IPS-NIHi7 (cell line): ENCODE measurements at regions not wholly inside any gene's neighbourhood (a gene's known extent, or its start where the extent isn't known, plus 50 kb on each side); places are given as distances from the start of the nearest gene placed in this dataset.
A peak's percentile ranks its signal among the peaks of the same experiment; 100 is the strongest.

Source experiments
- DNase-seq: peaks from one replicate; pipeline ENCODE4 v3.0.0; 2012; ENCODE audit warnings: mixed read lengths; ENCODE audit errors: extremely low spot score

DNA sequence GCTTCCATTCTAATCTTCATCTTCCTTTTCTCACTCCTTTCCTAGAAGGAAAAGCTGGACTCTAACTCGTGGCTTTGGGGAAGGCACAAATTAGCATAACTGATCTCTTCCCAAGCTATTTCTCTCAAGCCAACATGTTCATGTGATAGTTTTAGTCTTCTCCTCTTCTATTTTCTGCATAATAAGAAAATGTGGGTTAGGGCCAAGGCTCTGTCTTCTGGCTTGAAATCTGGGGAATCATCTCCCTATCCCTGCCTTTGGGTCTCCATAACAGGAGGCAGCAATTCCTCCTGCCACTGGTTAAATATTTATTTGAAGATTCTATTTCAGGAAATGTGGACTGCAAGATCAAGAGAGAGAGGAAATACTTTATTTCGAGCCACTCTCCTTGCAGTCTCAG, 1669.6 kb downstream of the MAT2B start:
- no peak for DNase-seq

DNA sequence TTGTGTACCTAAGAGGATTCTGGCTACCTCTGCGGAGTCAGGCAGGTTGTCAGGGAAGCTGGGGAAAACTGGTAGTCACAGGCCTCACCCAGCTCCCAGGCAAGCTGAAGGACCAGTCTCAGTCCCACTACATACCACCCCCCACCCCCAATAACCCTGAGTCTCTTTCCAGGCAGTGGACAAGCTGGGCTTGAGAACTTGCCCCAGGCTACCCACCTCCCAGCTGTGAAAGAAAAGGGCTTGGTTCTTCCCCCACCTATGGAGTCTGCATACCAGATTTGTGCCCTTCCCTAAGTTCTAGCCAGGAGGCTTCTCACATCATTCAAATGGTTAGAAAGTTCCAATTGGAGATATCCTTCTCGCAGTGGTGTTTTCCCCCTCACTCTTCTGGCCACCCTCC, 1678.8 kb downstream of the MAT2B start:
- no peak for DNase-seq

DNA sequence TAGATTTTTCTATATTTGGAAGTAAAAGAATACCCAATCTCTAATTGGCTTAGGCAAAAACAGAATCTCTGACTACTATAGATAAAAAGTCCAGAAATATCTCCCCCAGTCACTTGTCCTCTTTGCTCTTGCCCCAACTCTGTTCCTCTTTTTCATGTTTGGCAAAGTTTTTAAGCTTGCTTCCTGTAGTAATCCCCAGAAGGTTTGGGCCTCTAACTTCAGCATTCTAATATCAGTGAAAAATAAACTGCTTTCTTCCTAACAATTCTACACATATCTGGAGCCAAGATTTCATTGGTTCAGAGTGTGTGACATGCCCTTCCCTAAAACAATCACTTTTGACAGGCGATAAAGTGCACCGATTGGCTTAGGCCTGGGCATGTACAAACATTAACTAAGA, 1680.3 kb downstream of the MAT2B start:
- no peak for DNase-seq

DNA sequence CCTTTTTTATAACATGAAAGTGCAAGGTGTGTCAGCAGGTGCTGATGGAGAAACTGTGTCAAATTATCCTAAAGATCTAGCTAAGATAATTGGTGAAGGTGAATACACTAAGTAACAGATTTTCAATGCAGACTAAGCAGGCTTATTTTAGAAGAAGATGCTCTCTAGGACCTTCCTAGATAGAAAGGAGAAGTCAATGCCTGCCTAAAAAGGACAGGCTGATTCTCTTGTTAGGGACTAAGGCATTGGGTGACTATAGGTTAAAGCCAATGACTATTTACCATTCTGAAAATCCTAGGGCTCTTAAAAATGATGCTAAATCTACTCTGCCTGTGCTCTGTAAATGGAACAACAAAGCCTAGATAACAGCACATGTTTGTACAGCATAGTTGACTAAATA, 1682.4 kb downstream of the MAT2B start:
- DNase-seq = no peak

DNA sequence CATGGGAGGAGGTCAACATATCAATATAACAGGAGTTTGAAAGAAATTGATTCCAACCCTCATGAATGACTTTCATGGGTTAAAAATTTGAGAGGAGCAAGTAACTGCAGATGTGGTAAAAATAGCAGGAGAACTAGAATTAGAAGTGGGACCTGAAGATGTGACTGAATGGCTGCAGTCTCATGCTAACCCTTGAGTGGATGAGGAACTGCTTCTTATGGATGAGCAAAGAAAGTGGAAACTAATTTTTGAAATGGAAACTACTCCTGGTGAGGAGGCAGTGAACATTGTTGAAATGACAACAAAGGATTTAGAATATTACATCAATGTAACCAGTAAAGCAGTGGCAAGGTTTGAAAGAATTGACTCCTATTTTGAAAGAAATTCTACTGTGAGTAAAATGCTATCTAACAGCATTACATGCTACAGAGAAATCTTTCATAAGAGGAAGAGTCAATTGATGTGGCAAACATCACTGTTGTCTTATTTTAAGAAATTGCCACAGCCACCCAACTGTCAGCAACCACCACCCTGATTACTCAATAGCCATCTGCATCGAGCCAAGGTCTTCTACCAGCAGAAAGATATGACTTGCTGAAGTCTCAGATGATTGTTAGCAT, 1683.2 kb downstream of the MAT2B start:
- DNase-seq = no peak

DNA sequence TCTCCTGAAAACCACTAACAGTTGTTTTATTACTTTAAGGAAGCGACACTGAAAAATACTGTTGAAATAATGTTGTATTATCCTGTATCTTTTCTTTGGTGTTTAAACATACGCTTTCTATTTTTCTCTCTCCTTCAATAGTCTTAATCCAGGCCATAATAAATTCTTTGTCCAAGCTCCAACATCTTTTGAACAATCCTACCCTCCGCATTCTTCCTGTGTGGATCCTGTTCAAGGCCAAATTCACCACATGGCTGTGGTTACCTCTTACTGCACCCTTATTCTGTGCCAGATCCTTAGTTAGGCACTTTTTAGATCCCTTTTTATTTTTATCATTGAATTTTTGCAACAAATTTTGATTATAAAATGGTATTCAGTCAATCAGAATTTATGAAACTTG, 1691.5 kb downstream of the MAT2B start:
- no peak for DNase-seq

DNA sequence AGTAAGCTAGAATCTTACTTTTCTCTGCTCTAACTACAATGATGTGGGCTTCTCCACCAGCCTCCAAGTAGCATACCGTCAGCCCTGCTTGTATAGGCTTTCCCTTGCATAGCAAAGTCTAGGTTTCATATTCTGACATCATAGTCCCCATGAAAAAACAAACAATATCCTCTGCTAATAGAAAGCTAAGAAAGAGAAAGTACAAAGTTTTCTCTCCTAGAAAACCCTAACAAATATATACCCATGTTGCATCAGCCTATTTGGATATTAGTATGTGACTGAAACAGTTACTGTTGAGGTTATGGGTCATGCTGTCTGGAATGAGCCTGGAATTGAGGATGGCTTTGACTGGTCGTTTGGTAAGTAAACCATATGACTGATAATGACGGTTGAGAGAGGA, 1696.0 kb downstream of the MAT2B start:
- DNase-seq = no peak

DNA sequence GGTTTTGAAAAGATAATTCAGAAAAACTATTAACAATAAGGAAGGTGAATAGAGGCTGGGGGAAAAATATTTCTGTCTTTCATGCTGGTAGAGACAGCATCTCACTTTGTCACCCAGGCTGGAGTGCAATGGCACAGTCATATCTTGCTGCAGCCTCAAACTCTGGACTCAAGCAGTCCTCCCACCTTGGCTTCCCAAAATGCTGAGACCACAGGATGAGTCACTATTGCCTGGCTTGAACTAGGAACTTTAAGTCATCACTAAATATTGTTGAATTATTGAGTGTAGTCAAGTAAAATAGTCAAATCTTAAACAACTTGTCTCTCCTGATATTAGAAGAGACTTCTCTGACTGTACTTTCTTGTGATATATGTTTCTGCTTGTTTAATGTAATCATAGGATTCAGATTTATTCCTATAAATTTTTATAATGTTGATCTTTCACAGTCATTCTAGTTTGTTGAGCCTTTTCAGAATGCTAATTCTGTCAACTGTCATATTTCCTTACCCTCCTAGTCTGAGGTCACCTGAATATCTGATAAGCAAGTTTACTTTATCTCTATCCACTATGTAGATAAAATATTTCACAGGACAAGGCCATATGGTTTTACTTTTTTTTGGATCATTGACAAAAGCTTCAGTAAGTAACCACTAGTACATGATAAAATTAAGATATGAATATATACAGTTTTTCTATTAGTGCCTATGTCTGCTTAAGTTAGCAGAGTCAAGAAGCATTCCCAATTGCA, 1696.5 kb downstream of the MAT2B start:
- DNase-seq = no peak

DNA sequence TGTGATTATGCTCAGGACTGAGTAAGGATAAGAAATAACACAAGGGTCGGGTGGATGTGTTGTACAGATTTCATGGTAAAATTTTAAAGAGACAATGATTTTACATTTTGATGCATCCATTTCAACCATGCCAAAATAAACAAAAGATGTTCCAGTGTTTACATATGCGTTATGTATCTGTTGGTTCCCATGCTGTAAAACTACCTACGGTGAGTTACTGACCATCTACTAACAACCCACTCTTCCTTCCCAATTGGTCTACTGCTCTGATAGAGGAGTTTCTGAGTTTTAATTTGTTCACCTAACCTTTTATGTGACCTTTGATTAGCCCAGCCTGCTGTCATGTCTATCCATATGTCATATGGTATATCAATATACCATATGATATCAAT, 1697.1 kb downstream of the MAT2B start:
- DNase-seq = no peak

DNA sequence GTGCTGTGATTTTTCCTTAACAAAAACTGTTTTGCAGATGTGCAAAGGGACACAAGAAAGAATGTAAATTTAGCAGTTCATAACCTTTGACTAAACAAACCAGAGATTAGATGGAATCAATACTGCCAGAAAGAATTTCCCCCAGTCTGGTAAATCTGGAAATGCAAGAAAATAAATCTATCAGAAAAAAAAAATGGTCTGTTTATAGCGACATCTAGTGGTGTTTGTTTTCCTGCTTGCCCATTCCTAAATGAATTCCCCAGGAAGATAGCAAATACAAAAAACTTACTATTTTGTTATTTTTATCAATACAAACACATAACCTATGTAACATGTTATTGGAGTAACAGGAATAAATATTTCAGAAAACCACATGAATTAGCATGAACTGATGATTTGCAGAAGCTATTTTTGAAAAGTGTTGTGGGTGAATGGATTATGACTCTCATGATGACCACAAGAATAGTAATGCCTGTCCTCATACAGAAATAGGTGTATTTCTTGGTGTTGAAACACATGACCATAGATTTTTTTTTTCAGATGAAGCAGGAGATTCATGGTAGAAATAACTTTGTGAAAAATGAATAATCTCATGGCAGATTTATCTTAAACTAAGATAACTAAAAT, 1703.8 kb downstream of the MAT2B start:
- peak; percentile 21 for DNase-seq

DNA sequence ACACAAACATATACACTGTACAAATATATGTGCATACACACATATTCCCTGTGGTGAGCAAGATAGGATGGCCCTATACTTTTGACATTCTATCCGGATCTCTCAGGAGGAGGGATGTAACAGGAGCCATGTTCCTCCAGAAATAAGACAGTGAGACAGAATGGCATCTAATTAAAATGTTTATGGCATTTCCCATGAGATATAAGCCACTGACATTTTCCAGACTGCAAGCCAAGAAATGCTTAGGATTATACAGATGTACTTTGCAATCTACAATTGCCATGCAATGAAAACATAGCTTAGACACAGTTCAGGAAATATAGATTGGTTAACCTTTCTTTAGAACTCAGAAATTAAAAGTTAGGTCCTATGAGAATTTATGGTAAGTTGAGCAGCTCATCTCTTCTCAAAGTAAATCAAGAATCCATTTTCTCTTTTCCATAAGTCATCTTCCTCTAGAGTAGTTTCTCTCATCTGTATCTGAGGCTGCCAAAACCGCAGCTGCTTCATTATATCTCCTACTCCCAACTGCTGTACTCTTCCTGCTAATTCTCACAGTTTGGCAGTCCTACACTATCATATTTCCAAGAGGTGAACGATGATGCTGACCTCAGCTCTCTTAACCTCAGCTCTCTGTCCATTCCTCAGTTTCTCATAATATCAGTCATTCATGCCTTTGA, 1719.1 kb downstream of the MAT2B start:
- no peak for DNase-seq

DNA sequence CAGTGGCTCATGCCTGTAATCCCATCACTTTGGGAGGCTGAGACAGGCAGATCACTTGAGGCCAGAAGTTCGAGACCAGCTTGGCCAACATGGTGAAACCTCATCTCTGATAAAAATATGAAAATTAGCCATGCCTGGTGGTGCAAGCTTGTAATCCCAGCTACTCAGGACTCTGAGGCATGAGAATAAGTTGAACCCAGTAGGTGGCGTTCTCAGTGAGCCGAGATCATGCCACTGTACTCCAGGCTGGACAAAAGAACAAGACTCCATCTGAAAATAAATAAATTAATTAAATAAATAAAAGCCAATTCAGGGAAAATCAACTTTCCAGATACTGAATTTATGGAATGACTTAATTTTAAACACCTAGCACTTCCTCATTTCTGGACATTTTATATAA, 1722.1 kb downstream of the MAT2B start:
- DNase-seq = no peak

DNA sequence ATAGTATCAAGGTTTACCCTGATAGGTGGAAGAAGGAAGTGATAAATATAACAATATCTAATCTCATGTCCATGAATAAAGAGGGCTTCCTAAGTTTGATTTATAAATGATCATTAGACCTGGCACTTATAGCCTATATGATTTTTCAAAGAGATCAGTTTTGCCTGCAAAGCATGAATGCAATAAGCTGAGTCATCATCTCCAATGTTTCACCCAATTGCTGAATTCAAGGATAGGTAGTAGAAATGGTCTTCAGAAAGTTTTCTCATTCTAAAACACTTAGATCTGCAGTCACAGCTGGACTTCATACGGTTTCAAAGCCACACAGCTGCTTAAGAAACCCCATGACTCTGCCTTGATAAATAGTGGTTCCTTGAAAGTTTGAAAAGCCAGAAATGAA, 1722.8 kb downstream of the MAT2B start:
- no peak for DNase-seq

DNA sequence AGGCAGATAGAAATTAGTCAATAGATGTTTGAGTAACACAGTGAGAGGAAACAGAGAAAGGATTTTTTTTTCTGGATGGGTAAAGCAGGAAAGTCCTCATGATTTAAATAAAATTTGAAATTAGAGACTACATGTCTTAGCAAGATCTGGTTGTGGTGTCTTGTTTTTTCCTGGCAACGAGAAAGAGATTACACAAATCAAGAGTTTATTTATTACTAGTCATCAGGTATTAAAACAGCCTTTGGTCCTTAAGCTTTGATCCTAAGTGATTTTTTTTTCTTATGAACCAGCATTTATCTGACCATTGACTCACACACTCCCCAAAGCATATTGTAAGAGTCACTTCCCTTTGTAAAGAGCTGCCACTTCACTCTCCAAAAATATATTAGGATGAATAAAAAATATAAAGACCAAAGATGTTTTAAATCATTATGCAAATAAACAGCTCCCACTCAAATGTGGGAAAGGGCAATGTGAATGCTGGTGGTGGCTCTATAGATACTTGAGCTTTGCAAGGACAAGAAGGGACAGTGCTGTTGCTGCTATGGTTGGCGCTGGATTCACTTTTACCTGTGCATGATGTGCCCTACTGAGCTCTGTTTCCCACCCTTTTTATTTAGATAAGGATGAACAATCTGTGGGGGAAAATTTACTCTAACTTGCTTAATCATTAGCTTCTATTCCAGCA, 1726.5 kb downstream of the MAT2B start:
- DNase-seq = no peak

DNA sequence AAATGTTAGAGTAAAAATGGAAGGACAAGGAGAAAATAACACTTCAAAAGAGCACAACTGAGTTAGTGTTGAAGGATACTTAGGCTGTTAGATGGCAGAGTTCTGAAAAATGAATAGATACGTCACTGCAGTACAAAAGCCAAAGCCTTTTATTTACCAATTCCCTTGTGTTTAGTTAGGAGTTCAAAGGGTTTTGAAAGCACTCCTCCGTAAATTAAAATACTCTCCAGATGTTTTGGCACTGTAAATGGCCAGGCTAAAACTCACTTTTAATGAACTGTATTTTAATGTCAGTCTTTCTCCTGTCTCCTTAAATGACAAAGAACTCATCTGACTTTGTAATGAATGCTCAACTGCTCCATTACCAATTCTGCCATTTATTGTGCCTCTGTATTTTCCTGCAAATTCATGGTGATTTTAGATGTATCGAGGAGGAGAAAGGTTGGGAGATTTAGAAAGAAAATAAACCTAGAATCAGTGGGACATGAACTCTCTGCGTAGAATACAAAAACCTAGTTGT, 1727.2 kb downstream of the MAT2B start:
- no peak for DNase-seq

DNA sequence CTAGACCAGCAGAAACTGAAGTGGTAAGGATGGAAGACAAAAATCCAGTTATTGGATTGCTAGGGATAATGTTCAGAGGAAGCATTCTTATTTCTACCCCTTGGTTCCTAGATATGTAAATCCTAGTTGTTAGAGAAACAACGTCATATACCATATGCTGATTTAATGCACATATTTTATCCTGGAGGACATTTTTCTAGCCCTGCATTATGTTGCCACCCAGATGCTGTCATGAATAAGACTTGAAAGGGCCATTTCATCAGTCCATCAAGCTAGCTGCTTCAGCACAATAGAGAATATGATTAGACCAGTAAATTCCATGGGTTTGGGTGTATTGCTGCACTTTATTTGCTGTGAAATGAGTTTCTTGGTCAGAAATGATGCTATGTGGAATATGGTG, 1736.4 kb downstream of the MAT2B start:
- DNase-seq = no peak

DNA sequence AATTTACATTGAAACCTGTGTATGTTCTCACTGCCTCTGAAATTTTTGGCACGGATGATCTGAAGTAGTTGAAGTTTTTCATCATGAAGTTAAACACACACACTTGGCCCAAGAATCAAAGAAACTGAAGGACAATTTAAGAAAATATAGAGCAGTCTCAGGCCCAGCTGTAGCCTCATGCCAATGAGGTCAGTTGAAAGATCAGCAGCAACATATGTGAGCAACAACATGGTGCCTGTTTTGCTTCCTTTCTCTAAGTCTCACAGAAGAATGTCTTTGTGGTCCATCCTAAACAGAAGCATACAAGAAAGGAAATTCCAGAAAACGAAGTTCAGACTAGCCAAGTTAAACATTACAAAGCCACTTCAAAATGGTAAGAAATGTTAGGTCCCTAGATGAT, 1737.2 kb downstream of the MAT2B start:
- DNase-seq = no peak

DNA sequence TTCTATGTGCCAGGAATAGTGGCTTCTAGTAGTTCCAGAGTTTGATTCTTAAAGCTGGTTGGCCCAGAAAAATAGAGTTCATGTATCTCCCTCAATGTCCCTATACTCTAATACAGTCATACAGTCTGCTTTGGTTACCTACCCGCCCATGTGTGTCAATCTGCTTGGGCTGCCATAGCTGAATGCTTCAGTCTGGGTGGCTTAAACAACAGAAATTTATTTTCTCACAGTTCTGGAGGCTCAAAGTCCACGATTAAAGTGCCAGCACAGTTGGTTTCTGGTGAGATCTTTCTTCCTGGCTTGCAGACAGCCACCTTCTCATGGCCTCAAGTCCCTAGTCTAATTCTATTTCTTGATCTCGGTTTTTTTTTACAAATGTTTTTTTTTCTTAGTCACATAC, 1739.0 kb downstream of the MAT2B start:
- no peak for DNase-seq

DNA sequence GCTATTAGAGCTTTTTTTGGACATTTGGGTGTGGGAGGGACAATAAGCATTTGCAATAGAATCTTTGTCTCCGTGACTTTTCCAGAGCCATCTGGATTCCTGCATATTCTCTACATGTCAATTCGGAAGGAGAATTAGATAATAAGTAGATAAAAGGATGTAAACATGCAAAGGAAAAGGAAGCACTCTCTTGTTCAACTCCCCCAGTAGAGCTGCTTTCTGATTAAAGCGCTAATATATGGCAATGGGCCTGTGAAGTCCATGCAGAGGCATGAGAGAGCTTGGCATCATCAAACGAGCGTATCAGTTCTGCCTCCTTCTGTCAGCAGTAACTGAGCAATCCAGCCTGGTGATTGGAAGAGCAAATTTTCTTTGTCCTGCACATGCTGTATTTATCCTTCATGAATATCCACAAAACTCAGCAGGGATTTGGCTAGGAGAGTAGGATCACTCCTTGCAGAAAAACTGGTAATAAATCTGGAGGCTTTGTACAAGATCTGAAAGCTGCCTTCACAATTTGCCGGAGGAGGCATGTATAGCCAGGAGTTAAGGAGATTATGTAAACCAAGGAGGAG, 1752.9 kb downstream of the MAT2B start:
- DNase-seq = no peak

DNA sequence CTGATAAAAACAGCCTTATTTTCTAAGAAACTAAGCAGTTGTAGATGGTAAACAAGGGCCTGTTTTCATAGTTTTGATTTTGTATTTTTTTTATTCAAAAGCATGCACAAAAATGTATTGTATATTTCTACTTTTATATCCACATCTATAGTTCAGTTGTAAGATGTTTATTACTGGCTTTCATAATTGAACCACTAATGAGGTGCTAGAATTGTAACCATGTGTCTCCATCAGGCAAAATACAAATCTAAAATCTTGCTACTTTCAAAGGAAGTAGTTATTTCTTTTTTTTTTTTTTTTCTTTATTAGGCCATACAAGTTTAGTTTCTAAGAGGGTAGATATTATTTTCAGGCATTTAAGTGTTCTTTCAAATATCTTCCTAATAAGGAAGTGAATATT, 1755.0 kb downstream of the MAT2B start:
- no peak for DNase-seq

DNA sequence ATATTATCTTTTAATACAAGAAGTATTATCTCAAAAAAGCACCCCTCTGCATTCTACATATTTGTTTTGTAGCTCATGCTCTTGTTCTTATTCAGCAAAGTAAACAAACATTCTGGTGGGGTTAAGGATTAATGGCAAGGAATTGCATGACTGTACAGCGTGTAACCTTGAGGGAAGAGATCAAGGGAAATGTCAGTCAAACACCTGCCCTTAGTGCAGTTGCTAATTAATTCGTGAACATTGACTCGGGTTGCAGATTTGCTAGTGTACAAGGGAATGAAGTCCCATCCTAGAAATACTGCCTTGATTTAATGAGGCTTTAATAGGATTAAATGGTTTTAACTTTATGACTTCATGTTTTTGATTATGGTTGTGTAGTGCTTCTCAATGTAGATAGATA, 1758.1 kb downstream of the MAT2B start:
- no peak for DNase-seq

DNA sequence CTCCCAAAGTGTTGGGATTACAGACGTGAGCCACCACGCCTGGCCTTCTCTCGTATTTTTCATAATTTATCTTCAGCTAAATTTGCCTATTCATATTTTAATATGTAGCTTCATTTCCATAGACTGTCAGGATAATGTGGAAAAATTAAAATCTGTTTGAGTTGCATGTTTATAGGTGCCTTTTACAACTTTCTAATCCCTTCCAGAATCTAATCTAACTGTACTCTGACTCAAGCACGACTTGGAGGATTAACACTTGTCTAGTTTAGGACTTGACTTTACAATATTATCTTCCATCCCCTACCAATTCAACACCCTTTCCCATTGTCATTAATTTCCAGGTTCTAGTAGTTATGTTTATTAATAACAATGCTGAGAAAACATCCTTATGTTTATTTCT, 1761.5 kb downstream of the MAT2B start:
- no peak for DNase-seq
